ENCODE measurements at regions not wholly inside any gene's neighbourhood (a gene's known extent, or its start where the extent isn't known, plus 50 kb on each side); places are given as distances from the start of the nearest gene placed in this dataset.

DNA sequence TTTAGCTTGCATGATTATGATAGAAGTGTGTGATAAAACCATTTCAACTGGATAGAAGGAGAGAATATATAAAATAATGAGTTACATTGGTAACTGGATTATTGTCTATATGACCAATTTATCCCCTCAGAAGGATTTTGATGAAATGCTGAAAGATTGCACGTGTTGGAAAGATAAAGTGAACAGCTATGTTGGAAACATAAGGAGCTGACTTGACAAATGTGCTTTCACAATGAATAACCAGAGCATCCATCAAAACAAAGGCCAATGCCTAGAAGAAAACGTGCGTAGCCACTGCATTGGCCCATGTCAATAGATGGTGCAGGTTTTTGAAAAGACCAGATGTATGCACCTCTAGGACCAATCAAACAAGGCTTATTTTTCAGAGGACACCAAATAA lies 168.8 kb downstream of the TMEM200A start:
- Mint-ChIP-seq H3K4me3 (no peak overlapping the region), H3K36me3 (no peaks in the 10 kb centered on the region), H3K9me3 (peaks cover 22% of the 10 kb centered on the region), H3K4me1 (no peaks in the 10 kb centered on the region), H3K27ac (no peak overlapping the region), H3K27me3 (ENCODE audit: insufficient read depth, low read depth) (peaks cover 4% of the 10 kb centered on the region)
- no peak for DNase-seq (ENCODE audit: low spot score)
- H3K9me3 ChIP-seq (ENCODE audit: low read depth), result no peaks in the 10 kb centered on the region
- no peaks in the 10 kb centered on the region for H4K20me1 ChIP-seq (ENCODE audit: low read depth)
- TF ChIP-seq EZH2phosphoT487 (IDR thresholded peaks at IDR 0.05) (no peak), EZH2 (IDR thresholded peaks at IDR 0.05) (no peak)
- TF ChIP-seq, protein P1, sequence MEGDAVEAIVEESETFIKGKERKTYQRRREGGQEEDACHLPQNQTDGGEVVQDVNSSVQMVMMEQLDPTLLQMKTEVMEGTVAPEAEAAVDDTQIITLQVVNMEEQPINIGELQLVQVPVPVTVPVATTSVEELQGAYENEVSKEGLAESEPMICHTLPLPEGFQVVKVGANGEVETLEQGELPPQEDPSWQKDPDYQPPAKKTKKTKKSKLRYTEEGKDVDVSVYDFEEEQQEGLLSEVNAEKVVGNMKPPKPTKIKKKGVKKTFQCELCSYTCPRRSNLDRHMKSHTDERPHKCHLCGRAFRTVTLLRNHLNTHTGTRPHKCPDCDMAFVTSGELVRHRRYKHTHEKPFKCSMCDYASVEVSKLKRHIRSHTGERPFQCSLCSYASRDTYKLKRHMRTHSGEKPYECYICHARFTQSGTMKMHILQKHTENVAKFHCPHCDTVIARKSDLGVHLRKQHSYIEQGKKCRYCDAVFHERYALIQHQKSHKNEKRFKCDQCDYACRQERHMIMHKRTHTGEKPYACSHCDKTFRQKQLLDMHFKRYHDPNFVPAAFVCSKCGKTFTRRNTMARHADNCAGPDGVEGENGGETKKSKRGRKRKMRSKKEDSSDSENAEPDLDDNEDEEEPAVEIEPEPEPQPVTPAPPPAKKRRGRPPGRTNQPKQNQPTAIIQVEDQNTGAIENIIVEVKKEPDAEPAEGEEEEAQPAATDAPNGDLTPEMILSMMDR (IDR thresholded peaks at IDR 0.05), result no peak
- no peaks in the 10 kb centered on the region for H3K79me2 ChIP-seq (ENCODE audit: low read depth)
- H2AFZ ChIP-seq (replicated peaks), result no peak overlapping the region
- H3K4me1 ChIP-seq, result no peaks in the 10 kb centered on the region
- H3F3A ChIP-seq (ENCODE audit: low read depth), result no peaks in the 10 kb centered on the region
- no peaks in the 10 kb centered on the region for H3K36me3 ChIP-seq
- H3K27ac ChIP-seq, result no peak overlapping the region
- H3K27me3 ChIP-seq, result no peaks in the 10 kb centered on the region
- H3K9ac ChIP-seq, result no peak overlapping the region
- no peak overlapping the region for H3K4me2 ChIP-seq
- H3K4me3 ChIP-seq, result no peak overlapping the region

DNA sequence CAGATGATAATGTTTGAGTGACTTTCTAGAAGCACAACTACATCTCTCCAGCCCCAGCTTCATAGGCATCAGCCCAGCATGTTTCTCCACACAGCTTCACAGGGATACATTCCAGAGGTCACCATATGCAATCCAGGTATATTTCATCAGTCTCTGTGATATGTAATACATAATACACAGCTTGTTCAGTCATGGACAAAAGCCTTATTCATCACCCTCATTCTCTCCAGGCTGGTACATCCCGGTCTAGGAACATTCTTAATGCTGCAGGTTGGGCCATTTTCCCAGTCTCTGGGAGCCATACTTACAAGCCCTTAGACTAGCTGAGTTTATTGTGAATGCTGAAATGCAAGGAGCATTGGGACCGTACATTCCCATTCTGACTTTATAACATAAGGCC lies 169.4 kb downstream of the TMEM200A start:
- Histone ChIP-seq H3K9ac (no peak overlapping the region), H3K4me2 (no peak overlapping the region), H2AFZ (replicated peaks) (no peak overlapping the region), H3K4me3 (no peak overlapping the region), H3K27me3 (no peaks in the 10 kb centered on the region), H3K36me3 (no peaks in the 10 kb centered on the region), H3F3A (ENCODE audit: low read depth) (no peaks in the 10 kb centered on the region), H3K79me2 (ENCODE audit: low read depth) (no peaks in the 10 kb centered on the region), H3K27ac (no peak overlapping the region), H4K20me1 (ENCODE audit: low read depth) (no peaks in the 10 kb centered on the region), H3K9me3 (ENCODE audit: low read depth) (no peaks in the 10 kb centered on the region), H3K4me1 (no peaks in the 10 kb centered on the region)
- Mint-ChIP-seq H3K27me3 (ENCODE audit: insufficient read depth, low read depth) (peaks cover under 1% of the 10 kb centered on the region), H3K36me3 (no peaks in the 10 kb centered on the region), H3K4me3 (no peak overlapping the region), H3K27ac (no peak overlapping the region), H3K9me3 (peaks cover 19% of the 10 kb centered on the region), H3K4me1 (no peaks in the 10 kb centered on the region)
- TF ChIP-seq, protein P1 (IDR thresholded peaks at IDR 0.05), result no peak
- TF ChIP-seq EZH2phosphoT487 (IDR thresholded peaks at IDR 0.05) (no peak), EZH2 (IDR thresholded peaks at IDR 0.05) (no peak)
- no peak for DNase-seq (ENCODE audit: low spot score)

DNA sequence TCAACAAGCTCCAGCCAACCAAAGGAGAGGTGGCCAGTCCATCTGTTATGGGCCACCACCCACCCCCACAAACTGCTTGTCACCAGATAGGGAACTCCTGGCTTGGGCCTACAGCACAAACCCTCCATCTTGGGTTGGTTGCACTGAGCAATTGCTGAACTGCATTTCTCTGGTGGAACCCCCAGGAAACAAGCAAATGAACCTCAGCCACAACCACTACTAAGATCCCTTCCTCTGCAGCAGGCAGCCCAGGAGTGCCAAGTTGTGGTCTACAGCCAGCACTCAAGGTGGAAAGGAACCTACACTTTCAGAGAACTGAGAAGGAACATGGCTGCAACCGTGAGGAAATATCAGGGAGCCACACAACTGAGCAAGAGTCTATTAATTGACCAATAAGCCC lies 171.6 kb downstream of the TMEM200A start:
- Mint-ChIP-seq H3K27ac (no peak overlapping the region), H3K27me3 (ENCODE audit: insufficient read depth, low read depth) (no peaks in the 10 kb centered on the region), H3K9me3 (peaks cover 23% of the 10 kb centered on the region), H3K4me3 (no peak overlapping the region), H3K4me1 (no peaks in the 10 kb centered on the region), H3K36me3 (no peaks in the 10 kb centered on the region)
- H3F3A ChIP-seq (ENCODE audit: low read depth), result no peaks in the 10 kb centered on the region
- H3K9ac ChIP-seq, result no peak overlapping the region
- H3K27ac ChIP-seq, result no peak overlapping the region
- no peaks in the 10 kb centered on the region for H3K79me2 ChIP-seq (ENCODE audit: low read depth)
- H3K27me3 ChIP-seq, result no peaks in the 10 kb centered on the region
- H3K36me3 ChIP-seq, result no peaks in the 10 kb centered on the region
- H3K4me3 ChIP-seq, result no peak overlapping the region
- H3K9me3 ChIP-seq (ENCODE audit: low read depth), result no peaks in the 10 kb centered on the region
- H2AFZ ChIP-seq (replicated peaks), result no peak overlapping the region
- H3K4me1 ChIP-seq, result no peaks in the 10 kb centered on the region
- DNase-seq (ENCODE audit: low spot score), result no peak
- TF ChIP-seq EZH2phosphoT487 (IDR thresholded peaks at IDR 0.05) (no peak), EZH2 (IDR thresholded peaks at IDR 0.05) (no peak)
- TF ChIP-seq, protein P1 (IDR thresholded peaks at IDR 0.05), result no peak
- H3K4me2 ChIP-seq, result no peak overlapping the region
- no peaks in the 10 kb centered on the region for H4K20me1 ChIP-seq (ENCODE audit: low read depth)
